Coronary artery (tissue), 2 donors: ENCODE measurements at regions not wholly inside any gene's neighbourhood (a gene's known extent, or its start where the extent isn't known, plus 50 kb on each side); places are given as distances from the start of the nearest gene placed in this dataset.
A peak's percentile ranks its signal among the peaks of the same experiment; 100 is the strongest.

Source experiments
- DNase-seq: peaks from one replicate; pipeline ENCODE4 v3.0.0-alpha.2; 2017; ENCODE audit warnings: low spot score
- H3K27ac ChIP-seq, 2 donors: fragments of 200-600 bp; sonication (generic); one replicate each; pipeline ENCODE4 v1.5.1; 2016 to 2019
- H3K4me3 ChIP-seq: fragments of 200-600 bp; sonication (generic); 2 replicates; pipeline ENCODE4 v1.5.1; 2016; ENCODE audit warnings: mild to moderate bottlenecking, moderate library complexity
- TF ChIP-seq, protein P1 (sequence below): fragments of 200-600 bp; sonication (generic); IDR thresholded peaks from one replicate; pipeline ENCODE4 v1.5.1; 2019; ENCODE audit warnings: antibody characterized with exemption

- no peak overlapping the region for H3K4me3 ChIP-seq
- no peak for DNase-seq
- TF ChIP-seq, protein P1, sequence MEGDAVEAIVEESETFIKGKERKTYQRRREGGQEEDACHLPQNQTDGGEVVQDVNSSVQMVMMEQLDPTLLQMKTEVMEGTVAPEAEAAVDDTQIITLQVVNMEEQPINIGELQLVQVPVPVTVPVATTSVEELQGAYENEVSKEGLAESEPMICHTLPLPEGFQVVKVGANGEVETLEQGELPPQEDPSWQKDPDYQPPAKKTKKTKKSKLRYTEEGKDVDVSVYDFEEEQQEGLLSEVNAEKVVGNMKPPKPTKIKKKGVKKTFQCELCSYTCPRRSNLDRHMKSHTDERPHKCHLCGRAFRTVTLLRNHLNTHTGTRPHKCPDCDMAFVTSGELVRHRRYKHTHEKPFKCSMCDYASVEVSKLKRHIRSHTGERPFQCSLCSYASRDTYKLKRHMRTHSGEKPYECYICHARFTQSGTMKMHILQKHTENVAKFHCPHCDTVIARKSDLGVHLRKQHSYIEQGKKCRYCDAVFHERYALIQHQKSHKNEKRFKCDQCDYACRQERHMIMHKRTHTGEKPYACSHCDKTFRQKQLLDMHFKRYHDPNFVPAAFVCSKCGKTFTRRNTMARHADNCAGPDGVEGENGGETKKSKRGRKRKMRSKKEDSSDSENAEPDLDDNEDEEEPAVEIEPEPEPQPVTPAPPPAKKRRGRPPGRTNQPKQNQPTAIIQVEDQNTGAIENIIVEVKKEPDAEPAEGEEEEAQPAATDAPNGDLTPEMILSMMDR = no peak
- H3K27ac ChIP-seq = no peak overlapping the region
These were observed 248.3 kb upstream of the TBL1XR1 start for GRCh38 chr3:177445549-177445948.

GRCh38 chr3:177446165-177446601 lies 248.9 kb upstream of the TBL1XR1 start:
- TF ChIP-seq, protein P1 = no peak
- H3K27ac ChIP-seq = no peak overlapping the region
- no peak overlapping the region for H3K4me3 ChIP-seq
- no peak for DNase-seq

DNA sequence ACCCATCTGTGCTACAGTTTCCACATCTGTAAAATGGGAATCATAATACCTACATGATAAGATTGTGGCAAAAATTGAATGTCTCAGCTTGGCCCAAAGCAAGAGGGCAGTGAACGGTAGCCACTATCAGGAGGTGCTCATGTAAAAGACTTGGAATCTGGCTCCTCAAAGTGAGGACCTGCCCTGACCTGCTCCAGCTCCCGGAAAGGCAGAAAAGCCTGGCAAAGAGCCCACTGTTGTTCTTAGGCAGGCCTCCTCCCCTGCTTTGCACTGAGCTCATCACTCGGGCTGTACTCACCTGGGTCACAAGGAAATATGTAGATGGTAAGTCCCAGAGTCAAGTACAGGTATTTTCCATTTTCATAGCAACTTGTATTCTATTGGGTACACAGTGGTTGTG lies 250.7 kb upstream of the TBL1XR1 start:
- no peak for DNase-seq
- TF ChIP-seq, protein P1 = no peak
- Histone ChIP-seq H3K4me3 (no peak overlapping the region), H3K27ac (no peak overlapping the region)

DNA sequence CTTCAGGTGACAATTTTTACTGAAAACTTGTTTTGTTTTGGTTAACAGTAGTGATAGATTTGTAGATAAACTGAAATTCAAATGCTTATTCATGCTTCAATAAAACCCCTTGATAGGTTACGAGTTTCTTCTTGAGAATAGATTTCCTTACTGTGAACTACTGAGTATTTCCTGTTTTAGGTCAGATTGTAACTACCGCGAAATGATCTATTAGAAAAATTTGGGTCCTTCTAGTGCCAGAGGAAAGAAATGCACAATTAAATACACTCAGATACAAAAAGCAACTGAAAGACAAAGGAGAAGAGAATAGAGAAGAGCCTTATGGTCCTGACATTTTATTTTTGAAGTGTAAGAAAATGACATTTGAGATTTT lies 251.7 kb upstream of the TBL1XR1 start:
- H3K4me3 ChIP-seq = no peak overlapping the region
- H3K27ac ChIP-seq = no peak overlapping the region
- DNase-seq = no peak
- TF ChIP-seq, protein P1 = no peak

DNA sequence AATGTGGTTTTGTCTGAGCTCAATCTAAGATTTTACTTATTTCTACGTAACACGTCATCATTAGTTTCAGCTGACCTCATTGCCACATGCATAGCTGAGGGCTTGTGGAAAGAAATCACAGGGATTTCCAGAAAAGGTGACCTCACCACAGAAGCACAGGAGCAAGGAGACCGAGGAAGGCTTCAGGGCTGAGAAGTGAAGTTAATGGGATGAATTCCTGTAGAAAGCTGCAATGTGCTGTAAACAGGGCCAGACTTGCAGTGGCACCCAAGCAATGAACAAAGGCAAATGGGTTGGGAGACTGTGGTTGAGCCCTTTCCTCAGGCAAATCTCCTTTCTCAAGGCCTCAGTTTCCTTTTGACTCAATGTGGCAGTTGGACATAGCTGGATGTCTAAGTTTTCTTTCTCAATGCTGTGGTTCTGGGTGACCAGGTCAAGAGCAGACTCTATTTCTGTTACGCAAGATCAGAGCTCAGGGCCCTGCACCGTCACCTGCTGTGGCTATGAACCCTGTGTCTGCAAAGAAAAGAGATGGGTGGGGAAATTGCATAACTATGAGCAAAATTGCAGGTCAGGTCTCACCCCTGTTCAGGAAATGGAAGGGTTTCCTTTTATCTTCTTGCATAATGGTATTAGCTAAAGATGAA lies 252.2 kb upstream of the TBL1XR1 start:
- DNase-seq = no peak
- H3K27ac ChIP-seq = no peak overlapping the region

GRCh38 chr3:177451301-177451750 lies 254.0 kb upstream of the TBL1XR1 start:
- no peak for DNase-seq
- Histone ChIP-seq H3K27ac (peak overlapping the region in 1 of 2 donors; percentile 35), H3K4me3 (no peak overlapping the region)
- TF ChIP-seq, protein P1 = no peak

More for the DNA sequence above, 252.2 kb upstream of the TBL1XR1 start:
- TF ChIP-seq, protein P1 = no peak
- no peak overlapping the region for H3K4me3 ChIP-seq
